HL-60/S4 (cell line): ENCODE measurements at regions not wholly inside any gene's neighbourhood (a gene's known extent, or its start where the extent isn't known, plus 50 kb on each side); places are given as distances from the start of the nearest gene placed in this dataset.
"Not testable (repeated sequence)": the region's sequence is repeated elsewhere in the genome, so short reads cannot be mapped to it uniquely, and the experiment has no call there.

ENCODE experiments used
- in situ Hi-C: fragments of 300-500 bp; cut with MboI; formaldehyde crosslinking; loops from 2 replicates; pipeline ENCODE4 v1.14.3; 2022; ENCODE audit warnings: low sequenced_read_pairs

- in situ Hi-C loops: no loop called here
Measured at GRCh38 chrX:776061-776460, 145.5 kb downstream of the SHOX start.

DNA sequence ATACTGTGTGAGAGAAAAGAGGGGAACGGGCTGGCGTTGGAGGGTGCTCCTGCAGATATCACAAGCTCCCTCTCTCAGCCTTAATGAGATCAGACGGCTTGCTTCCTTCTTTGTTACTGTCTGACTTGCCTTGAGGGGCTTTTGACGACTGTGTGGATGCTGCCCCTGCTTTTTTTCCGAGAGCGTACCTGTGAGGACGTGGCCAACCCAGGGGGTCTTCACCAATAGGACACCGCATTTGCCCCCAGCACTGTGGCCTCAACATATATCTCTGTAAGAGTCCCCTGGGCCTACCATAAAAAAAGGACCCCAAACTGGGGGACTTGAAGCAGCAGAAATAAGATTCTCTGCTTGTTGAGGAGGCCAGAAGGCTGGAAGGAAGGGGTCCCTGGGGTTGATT is 143.9 kb downstream of the SHOX start:
- in situ Hi-C loops: no loop called here

- in situ Hi-C loops: no loop called here
Measured at GRCh38 chrX:773292-774025, 142.9 kb downstream of the SHOX start.

GRCh38 chrX:771536-771935 is 140.9 kb downstream of the SHOX start:
- in situ Hi-C loops: no loop called here

GRCh38 chrX:769796-770195 is 139.2 kb downstream of the SHOX start:
- in situ Hi-C loops: no loop called here

DNA sequence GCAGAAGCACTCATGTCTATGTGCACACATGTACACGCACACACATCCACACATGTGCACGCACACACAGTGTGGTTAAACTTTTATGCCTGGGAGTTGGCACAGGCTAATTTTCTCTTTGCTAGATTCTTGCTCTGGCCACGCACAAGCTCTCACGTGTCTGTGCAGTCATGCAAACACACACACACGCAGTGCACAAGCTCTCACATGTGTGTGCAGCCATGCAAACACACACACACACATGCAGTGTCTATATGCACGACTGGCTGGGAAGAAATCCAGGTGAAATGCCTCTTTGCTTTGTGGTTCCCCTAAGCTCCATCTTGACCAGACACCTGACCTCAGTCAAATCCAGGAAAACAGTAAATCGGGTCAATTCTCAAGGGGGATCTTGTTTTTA is 138.0 kb downstream of the SHOX start:
- in situ Hi-C loops: no loop called here

GRCh38 chrX:758917-759316 is 128.3 kb downstream of the SHOX start:
- in situ Hi-C loops: no loop called here

- in situ Hi-C loops: no loop called here
Measured at GRCh38 chrX:750812-751211, 120.2 kb downstream of the SHOX start.

- in situ Hi-C loops: no loop called here
Measured at GRCh38 chrX:750263-750662, 119.7 kb downstream of the SHOX start.

GRCh38 chrX:747176-747575 is 116.6 kb downstream of the SHOX start:
- in situ Hi-C loops: no loop called here

DNA sequence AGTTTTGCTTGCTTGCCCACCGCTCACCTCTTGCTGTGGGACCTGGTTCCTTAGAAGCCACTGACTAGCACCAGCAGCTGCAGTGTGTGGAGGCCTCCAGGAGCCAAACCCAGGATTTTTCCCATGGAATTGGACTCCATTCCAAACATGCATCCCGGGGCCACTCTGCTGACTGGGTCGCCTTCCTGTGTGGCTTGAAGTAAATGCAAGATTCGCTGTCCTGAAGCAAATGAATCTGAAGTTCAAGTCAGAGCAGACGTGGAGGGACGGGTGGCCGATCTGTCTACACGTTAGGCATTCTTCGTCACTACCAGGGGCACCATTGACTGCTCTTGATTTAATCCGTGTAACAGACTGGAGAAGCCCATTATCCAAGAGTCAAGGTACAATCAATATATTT is 109.0 kb downstream of the SHOX start:
- in situ Hi-C loops: no loop called here

DNA sequence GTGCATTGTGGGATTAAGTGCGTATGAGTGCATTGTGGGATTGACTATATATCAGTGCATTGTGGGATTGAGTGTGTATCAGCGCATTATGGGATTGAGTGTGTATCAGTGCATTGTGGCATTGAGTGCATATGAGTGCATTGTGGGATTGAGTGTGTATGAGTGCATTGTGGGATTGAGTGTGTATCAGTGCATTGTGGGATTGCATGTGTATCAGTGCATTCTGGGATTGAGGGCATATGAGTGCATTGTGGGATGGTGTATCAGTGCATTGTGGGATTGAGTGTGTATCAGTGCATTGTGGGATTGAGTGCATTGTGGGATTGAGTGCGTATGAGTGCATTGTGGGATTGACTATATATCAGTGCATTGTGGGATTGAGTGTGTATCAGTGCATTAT is 106.4 kb downstream of the SHOX start:
- in situ Hi-C loops: not testable (repeated sequence)

DNA sequence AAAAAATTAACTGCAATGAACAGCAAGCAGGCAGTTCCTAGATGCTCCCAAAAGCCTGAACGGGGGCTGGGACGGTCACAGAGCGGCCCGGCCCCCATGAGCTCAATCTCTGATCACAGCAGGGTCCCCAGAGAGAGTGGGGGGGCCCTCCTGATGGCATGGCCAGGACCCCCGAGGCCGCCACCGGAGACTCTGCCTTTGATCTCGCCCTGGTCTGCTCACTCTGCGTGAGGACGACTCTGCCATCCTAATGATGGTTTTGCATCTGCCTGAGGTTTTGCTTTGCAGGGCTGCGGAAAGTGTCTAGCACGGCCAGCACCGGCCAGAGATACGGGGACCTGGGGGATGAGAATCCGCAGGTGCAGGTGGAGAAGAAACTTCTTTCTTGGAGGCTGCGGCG is 103.8 kb downstream of the SHOX start:
- in situ Hi-C loops: no loop called here

DNA sequence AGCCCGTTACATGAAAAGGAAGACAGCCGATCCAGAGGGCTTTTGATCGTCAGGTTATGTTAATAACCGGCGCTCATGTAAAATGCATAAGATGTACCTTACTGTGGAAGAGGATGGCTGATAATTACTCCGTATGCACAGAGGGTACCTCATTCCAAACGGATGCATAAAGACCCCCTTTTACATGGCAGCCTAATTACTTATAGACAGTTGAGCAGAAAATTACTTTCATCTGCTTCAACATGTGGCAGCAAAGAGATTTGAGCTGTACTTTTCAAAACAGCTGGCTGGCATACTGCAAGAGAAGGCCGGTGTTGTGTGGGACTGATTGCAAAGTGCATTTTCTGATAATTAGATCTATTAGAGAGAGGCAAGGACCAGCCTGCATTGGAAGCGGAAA is 103.4 kb downstream of the SHOX start:
- in situ Hi-C loops: no loop called here

DNA sequence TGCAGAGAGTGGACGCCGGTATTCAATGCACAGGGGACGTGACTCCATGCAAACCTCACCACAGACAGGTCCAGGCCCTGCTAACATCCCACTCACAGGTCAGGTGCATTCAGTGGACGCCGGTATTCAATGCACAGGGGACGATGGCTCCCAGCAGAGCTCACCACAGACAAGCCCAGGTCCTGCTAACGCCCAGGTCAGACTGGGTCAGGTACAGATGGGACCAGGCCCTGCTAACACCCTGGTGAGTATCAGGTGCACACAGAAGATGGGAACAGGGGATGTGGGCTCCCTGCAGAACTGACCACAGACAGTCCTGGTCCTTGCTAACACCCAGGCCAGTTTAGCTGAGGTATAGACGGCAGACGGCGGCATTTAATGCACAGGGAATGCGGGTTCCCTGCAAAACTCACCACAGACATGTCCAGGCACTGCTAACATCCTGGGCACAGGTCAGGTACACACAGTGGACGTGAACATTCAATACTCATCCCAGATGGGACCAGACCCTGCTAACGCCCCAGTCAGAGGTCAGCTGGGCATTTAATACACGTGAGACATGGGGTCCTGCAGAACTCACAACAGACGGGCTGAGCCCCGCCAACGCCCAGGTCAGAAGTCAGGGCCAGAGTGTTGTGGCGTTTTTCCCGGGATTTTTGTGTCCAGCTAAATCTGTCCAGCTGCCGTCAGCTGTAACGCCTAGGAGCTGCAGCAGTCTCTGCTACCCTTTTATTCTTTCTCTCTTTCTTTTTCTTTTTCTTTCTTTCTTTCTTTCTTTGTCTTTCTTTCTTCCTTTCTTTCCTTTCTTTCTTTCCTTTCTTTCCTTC is 99.2 kb downstream of the SHOX start:
- in situ Hi-C loops: no loop called here

GRCh38 chrX:729101-729500 is 98.5 kb downstream of the SHOX start:
- in situ Hi-C loops: not testable (repeated sequence)

- in situ Hi-C loops: not testable (repeated sequence)
Measured at GRCh38 chrX:728639-729038, 98.0 kb downstream of the SHOX start.

DNA sequence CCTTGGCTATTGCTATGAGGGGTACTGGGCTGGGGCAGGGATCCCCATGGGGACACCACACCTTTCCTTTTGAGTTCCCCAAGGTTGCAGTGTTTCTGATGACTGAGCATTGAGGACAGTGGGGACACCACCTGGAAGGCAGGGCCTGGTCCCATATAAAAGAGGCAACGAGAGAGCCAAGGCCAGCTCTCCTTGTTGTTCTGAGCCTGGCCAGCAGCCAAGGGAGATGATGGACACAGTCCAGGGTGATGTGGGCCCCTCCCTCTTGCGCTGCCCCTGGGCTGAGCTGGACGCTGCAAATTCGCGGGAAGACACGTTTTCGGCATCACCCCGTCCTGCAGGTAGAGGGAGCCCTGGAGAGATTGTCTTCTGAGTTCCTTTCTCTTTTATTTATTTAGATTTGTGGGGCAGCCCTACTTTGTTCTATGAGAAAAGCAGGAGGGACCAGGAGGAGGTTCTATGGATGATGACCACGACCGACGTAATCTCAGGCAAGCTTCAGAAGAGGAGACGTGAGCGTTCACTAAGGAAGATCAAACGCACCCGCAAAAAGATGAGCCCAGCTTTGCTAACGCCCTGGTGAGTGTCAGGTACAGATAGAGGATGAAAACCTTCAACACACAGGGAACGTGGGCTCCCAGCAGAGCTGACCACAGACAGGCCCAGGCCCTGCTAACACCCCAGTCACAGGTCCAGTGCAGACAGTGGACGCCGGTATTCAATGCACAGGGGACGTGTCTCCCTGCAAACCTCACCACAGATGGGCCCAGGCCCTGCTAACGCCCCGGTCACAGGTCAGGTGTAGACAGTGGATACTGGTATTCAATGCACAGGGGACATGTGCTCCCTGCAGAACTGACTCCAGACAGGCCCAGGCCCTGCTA is 97.4 kb downstream of the SHOX start:
- in situ Hi-C loops: no loop called here

DNA sequence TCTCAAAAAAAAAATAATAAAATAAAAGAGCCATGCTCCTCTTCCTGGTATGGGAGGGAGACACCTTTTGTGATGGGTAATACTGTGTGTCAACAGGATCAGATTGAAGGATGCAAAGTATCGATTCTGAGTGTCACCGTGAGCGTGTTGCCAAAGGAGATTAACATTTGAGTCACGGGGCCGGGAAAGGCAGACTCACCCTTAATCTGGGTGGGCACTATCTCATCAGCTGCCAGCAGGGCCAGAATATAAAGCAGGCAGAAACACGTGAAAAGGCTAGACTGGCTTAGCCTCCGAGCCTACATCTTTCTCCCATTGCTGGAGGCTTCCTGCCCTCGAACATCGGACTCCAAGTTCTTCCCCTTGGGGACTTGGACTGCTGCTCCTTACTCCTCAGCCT is 95.4 kb downstream of the SHOX start:
- in situ Hi-C loops: no loop called here

- in situ Hi-C loops: no loop called here
Measured at GRCh38 chrX:724256-724655, 93.7 kb downstream of the SHOX start.

- in situ Hi-C loops: no loop called here
Measured at GRCh38 chrX:723781-724180, 93.2 kb downstream of the SHOX start.
